Hematopoietic multipotent progenitor cell treated with erythropoietin and hydrocortisone succinate and interleukin-3 and kit ligand, for 8 days (in vitro differentiated cells): ENCODE measurements at regions not wholly inside any gene's neighbourhood (a gene's known extent, or its start where the extent isn't known, plus 50 kb on each side); places are given as distances from the start of the nearest gene placed in this dataset.
"Not testable (repeated sequence)": the region's sequence is repeated elsewhere in the genome, so short reads cannot be mapped to it uniquely, and the experiment has no call there.

ENCODE experiments used
- DNase-seq: peaks from one replicate; pipeline ENCODE4 v3.0.0-alpha.2; 2015

DNA sequence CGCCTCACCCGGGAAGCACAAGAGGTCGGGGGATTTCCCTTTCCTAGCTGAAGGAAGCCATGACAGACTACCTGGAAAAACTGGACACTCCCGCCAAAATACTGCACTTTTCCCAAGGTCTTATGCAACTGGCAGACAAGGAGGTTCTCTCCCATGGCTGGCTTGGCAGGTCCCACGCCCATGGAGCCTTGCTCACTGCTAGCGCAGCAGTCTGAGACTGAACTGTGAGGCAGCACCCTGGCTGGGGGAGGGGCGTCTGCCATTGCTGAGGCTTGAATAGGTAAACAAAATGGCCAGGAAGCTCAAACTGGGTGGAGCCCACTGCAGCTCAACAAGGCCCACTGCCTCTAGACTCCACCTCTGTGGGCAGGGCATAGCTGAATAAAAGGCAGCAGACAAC, 92.1 kb downstream of the C4BPA start:
- DNase-seq, result not testable (repeated sequence)

DNA sequence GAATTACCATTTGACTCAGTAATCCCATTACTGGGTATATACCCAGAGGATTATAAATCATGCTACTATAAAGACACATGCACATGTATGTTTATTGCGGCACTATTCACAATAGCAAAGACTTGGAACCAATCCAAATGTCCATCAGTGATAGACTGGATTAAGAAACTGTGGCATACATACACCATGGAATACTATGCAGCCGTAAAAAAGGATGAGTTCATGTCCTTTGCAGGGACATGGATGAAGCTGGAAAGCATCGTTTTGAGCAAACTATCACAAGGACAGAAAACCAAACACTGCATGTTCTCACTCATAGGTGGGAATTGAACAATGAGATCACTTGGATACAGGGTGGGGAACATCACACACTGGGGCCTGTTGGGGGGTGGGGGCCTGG, 97.5 kb downstream of the C4BPA start:
- not testable (repeated sequence) for DNase-seq

DNA sequence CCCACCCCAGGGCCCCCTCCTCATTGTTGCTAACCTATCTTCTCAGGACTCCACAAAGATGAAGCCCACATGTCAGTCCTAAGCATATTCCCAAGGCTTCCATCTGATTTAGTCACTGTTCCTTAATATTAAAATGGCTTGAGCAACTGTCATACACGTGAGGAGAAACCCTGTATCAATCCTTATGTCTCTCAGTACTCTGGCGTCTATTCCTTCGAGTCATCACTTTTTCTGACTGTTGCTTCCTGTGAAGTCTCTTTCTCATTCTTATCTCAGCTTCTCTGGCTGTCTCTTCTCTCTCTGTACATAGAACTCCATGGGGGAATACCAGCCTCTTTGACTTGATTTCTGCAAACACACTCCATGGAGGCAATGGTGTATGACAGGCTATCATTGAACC, 98.4 kb downstream of the C4BPA start:
- peak; percentile 22 for DNase-seq

DNA sequence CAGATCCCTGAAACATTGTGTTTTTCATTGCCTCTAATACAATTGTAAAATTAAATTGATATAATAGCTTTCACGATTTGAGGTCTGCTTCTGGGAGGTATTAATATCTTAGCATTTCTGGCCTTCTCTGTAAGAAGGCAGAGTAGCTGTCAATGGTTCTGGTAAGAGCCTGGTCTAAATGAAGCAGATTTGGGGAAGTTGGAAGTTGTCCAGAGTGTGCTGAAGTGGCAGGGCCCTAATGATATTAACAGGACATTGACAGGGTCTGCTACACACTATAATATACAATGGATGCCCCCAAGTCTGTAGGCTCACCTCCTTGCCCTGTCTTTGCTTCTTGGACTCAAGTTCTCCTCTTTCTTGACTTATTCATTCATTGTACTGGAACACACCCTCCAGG, 99.5 kb downstream of the C4BPA start:
- no peak for DNase-seq

DNA sequence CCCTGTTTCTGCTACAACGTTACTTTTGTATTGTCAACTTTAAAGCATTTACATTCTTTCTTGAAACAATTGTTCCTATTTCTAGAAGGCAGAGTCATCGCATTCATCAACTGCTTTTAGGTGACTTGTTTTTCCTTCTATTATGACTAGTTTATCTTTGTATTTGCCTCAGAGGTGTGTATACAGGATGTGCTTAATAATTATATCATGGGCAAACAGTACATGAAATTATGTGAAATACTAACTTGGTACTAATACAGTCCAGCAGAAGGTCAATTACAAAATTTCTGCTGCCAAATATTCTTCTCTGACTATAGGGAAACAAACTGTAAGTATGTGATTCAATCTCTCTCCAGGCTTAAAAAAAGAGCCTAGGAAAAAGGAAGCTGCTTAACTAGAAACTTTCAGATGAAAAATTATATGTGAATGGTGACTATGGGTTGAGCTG, 101.6 kb downstream of the C4BPA start:
- DNase-seq, result no peak

DNA sequence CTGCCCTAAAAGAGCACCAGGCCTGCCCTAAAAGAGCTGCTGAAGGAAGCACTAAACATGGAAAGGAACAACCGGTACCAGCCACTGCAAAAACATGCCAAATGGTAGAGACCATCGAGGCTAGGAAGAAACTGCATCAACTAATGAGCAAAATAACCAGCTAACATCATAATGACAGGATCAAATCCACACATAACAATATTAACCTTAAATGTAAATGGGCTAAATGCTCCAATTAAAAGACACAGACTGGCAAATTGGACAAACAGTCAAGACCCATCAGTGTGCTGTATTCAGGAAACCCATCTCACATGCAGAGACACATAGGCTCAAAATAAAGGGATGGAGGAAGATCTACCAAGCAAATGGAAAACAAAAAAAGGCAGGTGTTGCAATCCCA, 104.7 kb downstream of the C4BPA start:
- DNase-seq, result not testable (repeated sequence)

DNA sequence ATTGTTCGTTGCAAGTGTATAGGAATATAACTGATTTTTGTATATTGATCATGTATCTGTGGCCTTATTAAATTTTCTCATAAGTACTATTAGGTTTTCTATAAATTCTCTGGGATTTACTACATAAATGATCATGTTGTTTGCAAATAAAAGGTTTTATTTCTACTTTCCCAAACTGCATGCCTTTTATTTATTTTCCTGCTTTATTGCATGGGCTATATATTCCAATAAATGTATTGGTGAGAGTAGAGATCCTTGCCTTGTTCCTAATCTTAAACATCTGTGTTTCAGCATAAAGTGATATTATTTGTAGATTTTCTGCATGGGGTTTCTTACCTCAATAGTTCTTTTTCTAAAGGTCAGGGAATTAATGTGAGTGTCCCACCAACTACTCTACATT, 107.0 kb upstream of the CD55 start:
- no peak for DNase-seq

DNA sequence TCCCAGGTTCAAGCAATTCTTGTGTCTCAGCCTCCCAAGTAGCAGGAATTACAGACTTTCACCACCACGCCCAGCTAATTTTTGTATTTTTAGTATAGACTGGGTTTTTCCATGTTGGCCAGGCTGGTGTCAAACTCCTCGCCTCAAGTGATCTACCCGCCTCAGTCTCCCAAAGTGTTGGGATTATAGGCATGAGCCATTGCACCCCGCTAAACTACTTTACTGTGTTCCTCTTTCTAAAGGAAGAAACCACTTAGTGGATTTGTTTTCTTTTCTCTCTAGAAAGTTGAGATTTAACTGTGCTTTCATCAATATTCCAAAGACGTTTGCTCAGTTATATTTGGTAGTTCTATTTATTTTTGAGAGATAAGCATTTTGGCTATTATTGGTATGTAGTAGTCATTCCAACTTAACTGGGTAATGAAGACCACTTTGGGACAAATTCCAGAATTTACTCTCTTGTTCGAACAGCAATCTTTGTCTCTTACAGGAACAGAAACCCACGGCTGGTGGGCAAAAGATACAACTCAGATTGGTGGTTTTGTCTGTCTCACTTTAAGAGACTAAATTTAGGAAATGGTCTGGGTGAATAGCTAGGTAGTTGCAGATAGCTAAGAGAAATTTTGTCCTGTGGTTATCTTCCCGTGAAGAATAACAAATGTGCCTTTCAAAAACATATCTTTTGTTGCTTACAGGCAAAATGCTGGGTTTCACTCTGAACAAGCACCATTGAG, 103.5 kb upstream of the CD55 start:
- no peak for DNase-seq

DNA sequence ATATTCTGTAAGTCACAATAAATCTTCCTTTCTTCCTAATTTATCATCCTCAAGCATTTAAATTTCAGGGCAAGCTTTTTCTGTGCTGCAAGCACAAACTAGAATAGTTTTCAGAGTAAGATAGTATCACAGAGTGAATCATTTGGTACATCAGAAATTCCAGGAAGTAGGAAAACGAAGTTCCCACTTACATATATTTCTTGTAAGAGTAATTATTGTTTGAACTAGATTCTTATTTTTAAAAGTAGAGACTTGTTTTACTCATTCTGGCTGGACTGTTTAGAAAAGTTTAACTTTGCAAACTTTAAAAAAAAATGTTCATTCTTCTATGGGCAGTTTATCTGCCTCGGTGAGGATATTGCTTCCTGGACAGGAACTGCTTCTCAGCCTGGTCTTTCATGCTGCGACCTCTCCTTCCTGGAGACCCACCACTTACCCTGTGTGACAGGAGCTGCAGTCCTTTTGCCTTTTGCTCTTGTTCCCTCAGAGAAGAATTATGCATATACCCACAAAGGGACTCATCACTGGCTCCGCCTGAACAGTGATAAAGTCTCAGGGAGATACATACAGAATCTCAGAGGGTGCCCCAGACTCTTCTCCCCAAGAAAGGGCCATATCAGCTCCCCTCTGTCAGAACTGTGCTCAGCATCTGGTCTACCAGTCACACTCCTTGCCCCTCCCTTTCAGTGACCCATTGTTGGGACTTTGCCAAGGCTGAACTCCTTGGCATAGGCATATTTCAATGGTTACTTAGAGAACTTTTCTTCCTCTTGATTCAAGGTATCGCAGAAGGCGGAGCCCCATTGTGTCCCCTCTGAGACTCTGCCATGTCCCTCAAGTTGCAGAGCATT, 102.7 kb upstream of the CD55 start:
- peak; percentile 84 for DNase-seq

DNA sequence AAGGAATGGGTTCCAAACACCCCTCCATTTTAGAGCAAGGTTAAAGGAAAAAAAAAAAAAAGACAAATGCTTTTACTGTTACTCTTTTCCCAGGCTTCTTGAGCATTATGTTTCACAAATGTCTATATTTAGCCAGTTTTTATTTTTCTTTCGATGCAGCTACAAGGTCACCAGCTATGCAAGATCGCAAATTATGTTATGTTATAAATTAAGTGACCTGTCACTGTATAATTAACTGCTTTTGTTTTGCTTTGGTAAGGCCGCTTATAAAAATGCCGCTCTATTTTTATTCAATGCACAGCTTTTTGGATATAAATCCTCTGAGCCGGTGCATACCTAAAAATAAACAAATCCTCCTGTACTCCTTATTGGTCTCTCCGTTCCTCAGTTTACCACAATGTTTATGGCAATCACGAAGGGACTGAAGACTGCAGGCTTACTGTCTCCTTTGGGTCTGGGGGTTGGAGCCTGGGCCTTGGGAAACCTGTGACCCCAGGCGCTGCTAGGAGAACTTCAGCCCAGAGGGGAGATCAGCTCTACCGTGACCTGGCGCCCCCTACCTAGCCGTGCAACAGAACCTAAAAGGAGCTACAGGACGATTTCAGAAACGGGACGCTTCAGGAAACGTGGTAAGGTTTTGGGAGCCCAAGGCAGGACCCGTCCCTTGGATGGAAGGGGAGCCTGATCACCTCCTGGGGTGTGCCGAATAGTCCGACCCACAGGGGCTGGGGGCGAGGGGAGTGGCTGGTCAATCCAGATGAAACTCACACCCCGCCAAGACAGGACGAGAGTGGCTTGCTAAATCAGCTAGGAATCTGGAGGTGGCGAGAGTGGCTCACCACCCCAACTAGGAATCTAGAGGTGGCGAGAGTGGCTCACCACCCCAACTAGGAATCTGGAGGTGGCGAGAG, 101.2 kb upstream of the CD55 start:
- DNase-seq, result no peak

DNA sequence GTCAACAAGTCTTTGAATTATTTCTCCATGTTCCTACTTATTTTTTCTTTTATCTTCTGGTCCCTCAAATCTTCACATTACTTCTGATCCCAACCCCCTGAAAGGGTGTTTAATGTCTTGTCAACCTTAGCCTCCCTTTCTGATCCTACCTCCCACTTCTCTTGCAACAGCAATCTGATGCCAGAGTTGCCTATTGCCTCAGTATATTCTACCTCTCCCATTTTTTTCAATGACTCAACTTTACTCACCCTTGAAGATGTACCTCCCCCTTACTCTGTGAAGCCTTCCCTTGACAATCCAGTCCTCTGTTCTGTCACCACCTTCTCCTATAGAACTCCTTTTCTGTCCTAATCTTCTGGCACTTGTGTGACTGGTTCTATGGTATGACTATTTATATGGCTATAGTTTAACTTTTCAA, 99.5 kb upstream of the CD55 start:
- no peak for DNase-seq

DNA sequence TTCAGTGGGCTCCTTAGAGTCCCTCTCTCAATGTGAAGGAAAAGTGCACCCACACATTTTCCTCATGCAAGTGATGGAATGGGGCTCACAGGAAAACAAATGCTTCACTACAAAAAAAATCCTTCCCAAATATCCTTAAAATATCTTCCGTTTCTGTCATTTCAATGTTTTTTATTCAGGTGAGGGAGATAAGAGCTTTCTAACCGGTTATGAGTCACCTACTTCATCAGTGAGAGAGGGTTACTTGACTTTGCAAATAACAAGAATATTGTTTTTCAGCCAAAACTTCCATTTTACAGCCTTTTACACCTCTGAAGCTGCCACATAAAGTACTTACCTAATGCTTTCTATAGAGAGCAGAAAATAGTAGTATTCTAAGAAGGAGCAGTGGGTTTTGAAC, 98.3 kb upstream of the CD55 start:
- no peak for DNase-seq

DNA sequence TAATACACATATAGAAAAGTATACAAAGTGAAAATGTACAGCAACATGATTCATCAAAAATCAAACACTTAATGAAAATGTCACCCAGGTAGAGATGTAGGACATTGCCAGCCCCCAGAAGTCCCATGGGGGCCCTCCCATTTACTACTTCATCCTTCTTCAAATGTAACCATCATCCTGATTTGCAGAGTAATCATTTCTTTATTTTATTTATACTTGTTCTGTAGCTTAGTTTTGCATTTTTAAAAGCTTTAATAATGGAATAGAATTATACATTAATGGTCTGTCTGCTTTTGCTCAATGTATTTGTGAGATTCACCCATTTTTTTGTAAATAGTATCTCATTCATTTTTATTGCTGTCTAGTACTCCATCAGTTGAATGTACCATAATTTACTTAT, 96.8 kb upstream of the CD55 start:
- DNase-seq, result no peak

DNA sequence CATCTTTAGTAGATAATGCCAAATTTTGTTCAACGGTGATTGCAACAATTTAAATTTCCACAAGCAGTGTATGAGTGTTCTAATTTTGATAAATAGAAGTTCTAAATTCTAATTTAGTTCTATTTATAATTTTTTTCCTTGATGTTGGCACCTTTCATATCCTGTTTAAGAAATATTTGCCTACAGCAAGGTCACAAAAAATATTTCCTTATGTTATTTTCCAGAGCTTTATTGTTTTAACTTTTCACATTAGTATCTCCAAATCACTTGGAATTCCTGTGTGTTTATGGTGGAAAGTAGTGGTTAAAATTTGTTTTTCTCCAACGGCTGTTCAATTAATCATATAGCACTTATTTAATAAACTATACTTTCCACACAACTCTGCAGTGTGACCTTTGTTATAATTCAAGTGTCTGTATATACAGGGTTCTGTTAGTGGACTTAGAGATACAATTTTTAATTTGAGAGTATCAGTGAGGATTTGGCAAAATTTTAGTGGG, 94.3 kb upstream of the CD55 start:
- no peak for DNase-seq

DNA sequence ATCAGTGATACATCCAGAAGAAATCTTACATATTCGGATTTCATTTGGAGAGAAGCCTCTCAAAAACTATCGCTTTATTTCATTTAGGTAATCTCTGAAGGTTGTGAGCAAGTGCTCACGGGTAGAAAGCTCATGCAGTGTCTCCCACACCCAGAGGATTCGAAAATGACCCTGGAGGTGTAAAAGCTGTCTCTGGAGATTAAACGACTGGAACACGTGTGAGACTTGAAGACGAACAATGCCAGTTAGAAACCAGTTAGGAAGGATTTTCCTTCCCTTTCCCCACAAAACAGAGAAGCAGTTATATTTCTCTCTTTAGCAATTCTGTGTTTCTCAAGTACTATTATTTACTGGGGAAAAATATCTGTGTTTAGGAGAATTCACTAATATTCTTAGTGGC, 92.5 kb upstream of the CD55 start:
- no peak for DNase-seq

DNA sequence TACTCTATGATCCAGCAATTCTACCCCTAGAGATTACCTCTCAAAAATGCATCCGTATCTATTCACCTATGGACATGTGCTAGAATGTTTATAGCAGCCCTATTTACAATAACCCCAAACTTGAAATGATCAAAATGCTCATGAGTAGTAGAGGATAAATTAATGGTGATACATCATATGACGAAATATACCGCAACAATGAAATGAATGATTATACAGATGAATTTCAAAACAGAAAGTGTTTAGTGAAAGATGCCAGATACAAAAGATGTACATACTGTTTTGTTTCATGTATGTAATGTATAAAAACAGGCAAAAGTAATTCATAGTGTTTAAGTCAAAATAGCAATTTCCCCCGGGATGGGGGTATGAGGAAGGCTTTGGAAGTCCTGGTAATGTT, 91.0 kb upstream of the CD55 start:
- no peak for DNase-seq

DNA sequence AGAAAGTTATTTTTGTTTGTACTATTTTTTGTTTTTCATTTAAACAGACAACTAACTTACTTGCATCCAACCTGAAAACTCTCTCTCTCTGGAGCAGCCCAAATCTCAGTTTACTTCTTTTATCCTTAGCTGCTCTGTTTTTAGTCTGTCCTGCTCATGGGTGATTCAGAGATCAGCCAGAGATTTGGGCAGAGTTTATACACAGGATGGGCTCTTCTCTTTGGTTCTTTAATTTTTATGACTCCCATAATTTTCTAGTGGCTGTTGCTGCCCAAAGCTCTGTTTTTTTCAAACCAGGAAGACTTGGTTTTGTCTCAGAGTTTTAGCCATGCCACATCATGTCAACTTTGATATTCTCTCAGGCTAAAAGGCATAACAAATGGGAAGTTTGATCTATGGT, 86.8 kb upstream of the CD55 start:
- DNase-seq, result no peak

DNA sequence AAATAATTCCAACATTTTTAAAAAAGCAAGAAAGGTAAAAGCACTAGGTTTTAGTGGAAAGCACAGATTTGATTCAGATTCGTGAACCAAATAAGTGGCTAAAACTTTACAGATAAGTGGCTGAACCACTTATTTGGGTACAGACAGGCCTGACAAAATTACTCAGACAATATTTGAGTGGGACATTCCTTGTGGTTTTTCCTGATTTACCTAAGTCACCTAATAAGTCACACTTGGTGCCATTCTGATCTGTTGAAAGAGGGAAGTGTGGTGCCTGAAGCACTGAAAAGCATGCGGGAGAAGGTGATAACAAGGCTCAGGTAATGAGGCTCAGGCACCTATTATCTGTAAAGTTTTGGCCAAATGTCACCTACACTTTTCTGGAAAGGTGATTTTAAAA, 81.6 kb upstream of the CD55 start:
- no peak for DNase-seq

DNA sequence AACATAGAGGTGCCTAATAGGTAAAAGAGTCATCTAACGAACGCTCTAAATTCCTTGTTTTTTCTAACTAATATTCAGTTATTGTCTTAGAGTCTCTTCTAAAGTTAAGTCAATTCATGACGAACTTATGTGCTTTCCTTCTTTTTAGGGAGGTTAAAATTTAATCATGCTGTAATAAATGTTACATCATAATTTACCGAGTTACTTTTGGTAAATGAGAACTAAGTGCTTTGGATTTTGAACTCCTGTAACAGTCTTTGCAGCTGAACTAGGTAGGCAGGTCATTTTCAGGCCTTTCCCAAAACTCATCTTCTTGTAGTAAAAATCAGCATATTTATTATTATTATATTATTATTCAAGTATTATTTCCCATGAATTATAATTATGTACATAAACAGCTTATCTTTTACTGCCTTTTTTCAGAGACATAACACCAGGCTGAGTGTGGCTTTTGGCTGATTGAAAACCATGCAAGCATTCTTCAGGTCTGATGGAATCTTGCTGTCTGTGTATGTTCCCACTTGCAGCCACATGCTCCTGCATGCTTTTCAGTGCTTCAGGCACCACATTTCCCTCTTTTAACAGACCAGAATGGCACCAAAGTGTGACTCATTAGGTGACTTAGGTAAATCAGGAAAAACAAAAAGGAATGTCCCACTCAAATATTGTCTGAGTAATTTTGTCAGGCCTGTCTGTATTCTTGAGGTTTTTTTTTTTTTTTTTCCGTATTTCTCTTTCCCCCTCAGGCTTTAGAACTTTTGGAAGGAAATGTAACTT, 81.0 kb upstream of the CD55 start:
- no peak for DNase-seq

DNA sequence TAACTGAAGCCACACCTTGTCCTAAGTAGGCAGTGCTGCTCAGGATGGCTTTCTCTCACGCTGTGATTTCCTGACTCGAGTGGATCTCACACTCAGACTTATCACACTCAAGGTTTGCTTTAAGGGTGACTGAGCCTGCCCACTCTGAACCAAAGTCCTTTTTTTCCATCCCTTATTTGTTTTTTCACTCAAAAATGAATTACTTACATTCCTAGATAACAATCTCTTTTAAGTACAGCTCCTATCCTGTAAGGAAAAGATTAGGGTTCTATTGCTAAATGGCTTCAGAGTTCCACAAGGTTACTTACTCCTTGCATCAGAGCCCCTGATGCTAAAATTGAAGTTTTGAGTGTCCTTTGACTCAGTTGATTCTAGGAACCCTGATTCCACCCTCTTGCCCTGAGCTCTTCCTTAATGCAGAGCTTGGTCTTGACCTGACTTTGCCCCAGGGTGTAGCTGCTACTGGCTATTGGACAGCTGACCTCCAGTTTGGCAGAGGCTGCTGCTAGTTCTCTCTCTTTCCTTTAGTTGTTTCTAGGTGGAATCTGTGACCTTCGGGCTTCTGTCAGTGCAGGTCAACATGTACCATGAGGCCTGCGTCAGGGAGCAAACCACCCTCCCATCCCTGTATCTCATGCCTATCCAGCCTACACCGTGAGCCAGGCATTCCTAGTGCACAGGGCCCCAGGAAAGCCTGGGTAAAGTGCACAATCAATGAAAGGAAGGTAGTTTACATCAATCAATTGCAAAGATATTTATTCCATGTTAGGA, 80.1 kb upstream of the CD55 start:
- no peak for DNase-seq
